ENCODE measurements at regions not wholly inside any gene's neighbourhood (a gene's known extent, or its start where the extent isn't known, plus 50 kb on each side); places are given as distances from the start of the nearest gene placed in this dataset.
A peak's percentile ranks its signal among the peaks of the same experiment; 100 is the strongest.

DNA sequence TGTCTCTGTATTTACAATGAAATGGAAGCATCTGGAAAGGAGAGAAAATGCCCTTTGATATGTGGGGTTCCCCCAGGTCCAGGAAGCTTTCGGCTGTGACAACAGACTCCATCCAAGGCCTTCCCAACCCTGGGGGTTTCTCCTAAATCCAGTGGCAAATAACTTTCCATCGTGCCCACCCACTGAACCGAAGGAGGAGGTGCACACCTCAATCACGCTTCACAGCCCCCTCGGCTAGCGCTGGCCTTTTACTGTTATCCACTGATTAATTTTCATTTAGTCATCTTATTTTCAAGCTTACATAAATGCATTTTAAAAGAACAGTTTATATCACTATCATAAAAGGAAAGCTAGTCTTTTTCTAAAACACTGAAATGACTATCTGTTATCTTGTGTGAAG, 286.8 kb upstream of the ZMIZ1 start:
- DNase-seq (ENCODE audit: low read depth in 4 of 4, low spot score in 3 of 4) = no peak

- DNase-seq (ENCODE audit: low read depth in 4 of 4, low spot score in 3 of 4) = no peak
Observed at GRCh38 chr10:78782441-78782840, 286.3 kb upstream of the ZMIZ1 start.

DNA sequence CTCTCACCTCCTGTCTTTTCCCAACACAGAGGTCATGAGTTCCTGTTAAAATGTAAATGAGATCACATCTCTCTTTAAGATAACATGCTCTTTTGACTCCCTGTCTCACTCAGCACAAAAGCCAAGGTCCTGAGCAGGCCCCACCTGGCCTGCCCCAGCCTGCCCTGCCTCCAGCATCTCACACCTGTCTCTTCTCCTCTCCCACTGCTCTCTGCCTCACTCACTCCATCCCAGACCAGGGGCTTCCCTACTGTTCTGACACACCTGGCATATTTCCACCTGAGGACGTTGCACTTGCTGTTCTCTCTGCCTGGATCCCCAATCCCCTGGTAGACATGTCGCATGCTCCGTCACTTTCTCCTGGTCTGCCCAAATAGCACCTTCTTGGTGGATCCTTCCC, 285.0 kb upstream of the ZMIZ1 start:
- DNase-seq (ENCODE audit: low read depth in 4 of 4, low spot score in 3 of 4) = no peak

- DNase-seq (ENCODE audit: low read depth in 4 of 4, low spot score in 3 of 4) = no peak
Observed at GRCh38 chr10:78784546-78784945, 284.2 kb upstream of the ZMIZ1 start.

- DNase-seq (ENCODE audit: low read depth in 4 of 4, low spot score in 3 of 4) = no peak
Observed at GRCh38 chr10:78785066-78785465, 283.7 kb upstream of the ZMIZ1 start.

DNA sequence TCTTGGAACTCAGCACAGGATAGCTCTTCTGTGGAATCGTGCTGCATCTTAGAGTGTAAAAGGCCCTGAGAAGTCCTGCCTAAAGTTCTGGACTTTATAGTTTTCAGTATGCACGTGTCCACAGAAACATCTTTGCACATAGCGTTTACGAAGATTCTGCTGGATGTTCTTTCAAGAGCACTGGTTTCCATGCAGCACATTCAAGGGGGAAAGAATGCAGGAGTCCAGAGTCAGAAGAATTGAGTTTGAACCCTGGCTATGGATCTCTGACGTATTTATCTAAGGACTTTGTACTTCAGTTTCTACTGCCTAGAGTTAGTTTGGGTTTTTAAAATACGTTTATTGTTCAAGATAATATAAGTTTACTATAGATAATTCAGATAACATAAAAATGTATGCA, 282.8 kb upstream of the ZMIZ1 start:
- no peak for DNase-seq (ENCODE audit: low read depth in 4 of 4, low spot score in 3 of 4)

DNA sequence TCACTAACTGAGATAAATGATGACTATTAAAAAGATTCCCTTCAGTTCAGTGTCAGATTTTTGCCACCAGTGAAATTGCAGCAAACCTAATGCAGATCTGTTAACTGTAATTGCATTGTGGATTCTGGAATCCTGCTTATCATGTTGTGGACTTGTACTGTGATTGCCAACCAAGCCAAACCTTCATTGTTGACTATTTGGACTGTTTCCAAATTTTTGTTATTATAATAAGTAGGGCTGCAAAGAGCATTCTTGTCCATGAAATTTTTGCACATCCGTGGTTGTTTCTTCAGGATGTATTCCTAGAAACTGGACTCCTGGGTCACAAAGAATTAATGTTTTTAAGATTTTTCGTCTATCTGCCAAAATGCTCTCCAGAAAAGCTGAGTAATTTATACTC, 281.6 kb upstream of the ZMIZ1 start:
- no peak for DNase-seq (ENCODE audit: low read depth in 4 of 4, low spot score in 3 of 4)

DNA sequence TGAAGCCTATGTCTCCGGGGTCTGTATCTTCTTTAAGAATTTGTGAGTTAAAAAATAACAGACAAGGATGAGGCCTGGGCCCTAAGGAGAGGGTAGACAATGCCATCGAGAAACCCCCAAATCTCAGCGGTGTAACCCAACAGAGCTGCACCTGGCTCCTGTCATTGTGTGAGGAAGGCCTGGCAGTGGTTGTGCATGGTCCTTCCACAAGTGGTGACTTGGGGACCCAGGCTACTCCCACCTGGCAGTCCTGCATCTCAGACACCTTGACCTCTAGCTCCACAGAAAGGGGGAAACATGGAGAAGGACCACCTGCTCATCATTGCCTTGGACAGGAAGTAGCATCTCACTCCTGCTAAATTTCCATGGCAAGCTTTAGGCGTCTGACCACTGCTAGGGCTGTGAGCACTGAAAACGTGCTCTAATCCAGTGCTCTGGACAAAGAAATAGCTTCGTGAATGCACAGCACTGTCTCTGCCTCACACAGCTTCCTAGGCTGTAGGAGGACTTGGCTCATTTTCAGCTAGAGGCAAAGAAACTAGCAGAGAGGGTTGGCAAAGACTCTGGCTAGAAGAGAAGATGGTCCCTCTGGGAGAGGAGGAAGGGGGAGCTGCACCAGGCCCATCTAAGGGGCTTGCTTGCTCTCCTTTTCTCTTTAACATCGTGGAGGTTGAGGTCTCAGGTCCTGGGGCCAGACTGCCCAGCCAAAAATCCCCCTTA, 273.9 kb upstream of the ZMIZ1 start:
- DNase-seq (ENCODE audit: low read depth in 4 of 4, low spot score in 3 of 4) = no peak

DNA sequence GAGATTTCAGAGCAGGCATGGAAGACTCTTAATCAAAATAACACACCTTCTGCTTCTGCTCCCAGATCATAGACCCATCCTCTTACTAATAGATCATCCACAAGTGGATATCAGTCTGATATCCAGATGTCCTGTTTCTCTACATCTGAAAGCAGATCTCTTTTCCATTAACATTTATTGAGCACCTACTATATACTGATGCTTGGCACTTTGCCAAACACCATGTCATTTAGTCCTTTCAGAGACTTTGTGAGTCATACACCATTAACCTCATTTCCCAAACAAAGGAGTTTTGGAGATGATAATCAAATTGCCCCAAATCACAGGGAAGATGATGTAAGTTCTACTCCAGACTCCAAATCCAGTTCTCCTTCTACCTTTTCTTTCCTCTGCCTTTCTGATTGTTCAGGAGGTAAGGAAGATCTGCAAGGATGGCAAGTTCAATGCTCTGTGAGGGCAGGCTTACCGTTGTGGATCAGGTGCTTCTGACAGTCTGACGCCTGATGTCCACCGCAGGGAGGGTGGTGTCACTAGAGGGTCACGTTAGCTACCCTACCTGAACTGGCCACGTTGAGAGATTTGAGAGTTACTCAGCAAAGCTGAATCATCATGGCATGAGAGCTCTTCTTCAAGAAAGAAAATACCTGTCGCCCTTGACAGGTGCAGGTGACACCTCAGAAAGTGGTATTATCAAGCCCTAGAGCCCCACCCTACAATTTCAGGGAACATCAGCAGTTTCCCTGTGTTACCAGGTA, 269.6 kb upstream of the ZMIZ1 start:
- no peak for DNase-seq (ENCODE audit: low read depth in 4 of 4, low spot score in 3 of 4)

DNA sequence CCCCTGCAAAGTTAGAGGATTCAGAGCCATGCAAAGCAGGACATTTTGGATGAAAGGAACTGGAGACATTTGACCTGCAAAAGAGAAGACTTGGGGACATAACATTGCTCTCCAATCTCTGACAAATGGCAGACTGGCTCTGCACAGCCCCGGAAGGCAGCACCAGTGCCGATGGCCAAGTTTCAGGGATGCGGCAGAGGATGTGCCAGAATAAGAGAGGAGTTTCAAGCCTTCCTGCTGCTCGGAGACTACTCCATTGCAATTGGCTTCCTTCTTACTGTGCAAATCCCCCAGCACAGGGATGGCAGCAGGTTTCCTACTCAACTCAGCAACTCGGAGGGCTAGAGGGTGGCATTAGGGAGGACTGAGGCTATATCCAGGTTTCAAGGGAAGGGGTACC, 268.8 kb upstream of the ZMIZ1 start:
- no peak for DNase-seq (ENCODE audit: low read depth in 4 of 4, low spot score in 3 of 4)

DNA sequence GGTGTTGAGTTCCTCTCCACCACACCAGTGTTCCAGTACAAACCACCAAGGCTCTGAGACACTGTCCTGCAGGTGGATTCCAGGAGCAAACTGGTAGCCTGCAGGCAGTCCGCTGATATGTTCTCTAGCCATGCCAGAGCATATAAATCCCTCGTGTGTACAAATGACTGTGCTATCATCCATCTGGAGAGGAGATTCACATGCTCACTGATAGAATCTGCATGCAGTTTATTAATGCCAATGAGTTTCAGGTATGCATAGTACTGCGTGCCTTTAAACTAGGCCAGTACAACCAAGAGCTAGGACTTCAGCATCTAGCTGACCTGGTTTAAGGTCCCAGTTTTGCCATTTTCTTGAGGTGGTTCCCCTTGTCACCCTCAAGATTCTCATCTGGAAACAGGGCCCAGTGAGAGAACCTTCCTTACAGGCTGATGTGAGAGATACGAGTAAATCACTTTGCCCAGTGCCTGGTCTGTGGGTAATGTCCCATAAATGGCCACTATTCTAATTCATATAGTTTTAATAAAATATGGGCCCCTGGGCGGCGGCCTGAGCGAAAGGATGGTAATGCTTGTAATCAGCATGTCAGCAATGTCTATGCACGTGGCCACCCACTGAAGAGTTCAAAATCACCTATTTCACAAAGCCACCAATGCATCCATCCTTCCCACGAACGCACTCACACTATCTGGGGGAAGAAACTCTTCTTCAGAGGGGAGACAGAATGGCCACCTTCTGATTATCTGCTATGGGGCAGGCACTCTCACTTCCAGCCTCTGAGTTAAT, 268.0 kb upstream of the ZMIZ1 start:
- DNase-seq (ENCODE audit: low read depth in 4 of 4, low spot score in 3 of 4) = no peak

GRCh38 chr10:78802431-78802830, 266.3 kb upstream of the ZMIZ1 start:
- DNase-seq (ENCODE audit: low read depth in 4 of 4, low spot score in 3 of 4) = no peak

DNA sequence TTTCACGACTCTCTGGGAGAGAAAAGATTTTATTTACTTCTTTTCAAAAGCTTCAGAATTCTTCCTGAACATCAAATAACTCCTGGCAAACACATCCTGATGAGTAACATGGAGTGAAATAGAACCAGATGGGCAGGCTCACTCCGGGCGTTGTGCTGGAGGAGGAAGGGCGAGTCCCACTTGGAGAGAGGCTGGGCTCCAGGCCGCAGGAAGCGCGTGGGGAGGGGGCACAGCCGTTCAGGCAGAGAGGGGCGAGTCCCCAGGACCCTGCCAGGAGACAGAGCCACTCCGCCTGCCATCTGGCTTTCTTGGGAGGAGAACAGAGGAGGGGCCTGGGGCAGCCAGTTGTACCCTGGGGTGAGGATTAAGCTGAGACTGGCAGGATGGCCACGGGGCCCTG, 265.9 kb upstream of the ZMIZ1 start:
- DNase-seq (ENCODE audit: low read depth in 4 of 4, low spot score in 3 of 4) = no peak

DNA sequence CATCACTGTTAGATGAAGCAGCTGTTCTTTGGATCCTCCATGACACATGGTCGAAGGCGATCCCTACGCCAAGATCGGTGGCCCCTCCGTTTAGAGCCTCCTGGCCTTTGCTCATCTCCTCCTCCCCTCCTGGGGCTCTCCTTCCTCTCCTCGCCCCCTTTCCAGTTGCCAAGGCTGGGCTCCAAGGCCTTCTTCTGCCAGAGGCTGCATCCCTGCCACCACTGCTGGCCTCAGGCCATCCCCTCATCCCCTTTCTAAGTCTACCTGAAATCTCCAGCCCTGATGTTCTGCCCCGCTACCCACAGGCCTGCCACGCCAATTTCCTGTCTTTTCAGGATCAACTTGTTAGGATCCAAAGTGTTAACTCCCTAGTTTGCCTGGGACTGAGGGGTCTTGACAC, 265.1 kb upstream of the ZMIZ1 start:
- DNase-seq (ENCODE audit: low read depth in 4 of 4, low spot score in 3 of 4) = no peak

DNA sequence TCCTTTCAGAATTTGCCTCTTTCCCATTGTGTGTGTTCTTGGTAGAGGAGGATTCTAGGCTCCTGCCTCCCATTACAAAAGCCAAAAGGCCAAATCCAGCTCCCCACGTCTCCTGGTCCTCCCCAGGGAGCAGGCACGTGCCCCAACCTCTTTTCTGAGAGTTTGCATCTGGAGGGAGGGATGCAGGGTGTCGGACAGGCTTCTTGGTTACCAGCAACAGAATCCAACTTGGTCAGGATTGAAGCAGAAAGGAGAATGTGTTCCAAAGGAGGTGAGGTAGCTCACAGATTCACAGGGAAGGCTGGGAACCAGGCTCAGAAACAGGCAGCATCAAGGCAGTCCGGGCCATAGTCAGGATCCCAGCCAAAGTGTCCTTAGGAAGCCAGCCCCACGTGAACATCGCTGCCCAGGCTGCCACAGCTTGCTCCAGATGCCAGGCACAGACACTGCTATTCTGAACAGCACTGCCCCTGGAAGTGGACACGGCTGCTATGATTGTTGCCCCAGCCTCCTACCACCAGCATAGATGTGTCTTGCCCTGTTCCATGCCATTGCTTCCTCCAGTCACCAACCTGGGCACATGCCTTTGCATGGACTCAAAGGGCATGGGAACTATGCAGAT, 264.2 kb upstream of the ZMIZ1 start:
- no peak for DNase-seq (ENCODE audit: low read depth in 4 of 4, low spot score in 3 of 4)

- DNase-seq (ENCODE audit: low read depth in 4 of 4, low spot score in 3 of 4) = peak in 3 of 4 donors; percentile 55 to 77 (median 71)
Observed at GRCh38 chr10:78805176-78805575, 263.6 kb upstream of the ZMIZ1 start.

GRCh38 chr10:78806681-78807221, 262.0 kb upstream of the ZMIZ1 start:
- no peak for DNase-seq (ENCODE audit: low read depth in 4 of 4, low spot score in 3 of 4)

- no peak for DNase-seq (ENCODE audit: low read depth in 4 of 4, low spot score in 3 of 4)
Observed at GRCh38 chr10:78807504-78808203, 261.1 kb upstream of the ZMIZ1 start.

DNA sequence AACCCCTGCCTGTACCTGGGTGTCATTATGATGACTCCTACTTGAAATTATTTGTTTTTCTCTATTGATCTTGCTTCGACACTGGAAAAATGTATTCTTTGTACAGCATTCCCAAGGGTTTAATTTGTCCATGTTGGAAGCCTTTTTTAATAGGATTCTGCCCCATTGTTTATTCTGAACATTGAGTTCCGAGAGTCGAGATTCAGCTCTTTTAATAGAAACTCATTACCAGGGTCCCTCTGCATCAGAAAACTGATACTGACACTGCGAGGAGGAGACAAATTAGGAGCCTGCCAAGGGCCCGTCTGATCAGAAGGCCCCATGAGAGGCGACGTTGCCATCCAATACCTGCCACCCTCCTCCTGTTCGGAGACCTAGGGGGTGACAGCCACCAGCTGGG, 260.5 kb upstream of the ZMIZ1 start:
- no peak for DNase-seq (ENCODE audit: low read depth in 4 of 4, low spot score in 3 of 4)

GRCh38 chr10:78808736-78809367, 259.9 kb upstream of the ZMIZ1 start:
- DNase-seq (ENCODE audit: low read depth in 4 of 4, low spot score in 3 of 4) = no peak

All from left renal pelvis (tissue), 4 donors.